ENCODE measurements at regions not wholly inside any gene's neighbourhood (a gene's known extent, or its start where the extent isn't known, plus 50 kb on each side); places are given as distances from the start of the nearest gene placed in this dataset.

DNA sequence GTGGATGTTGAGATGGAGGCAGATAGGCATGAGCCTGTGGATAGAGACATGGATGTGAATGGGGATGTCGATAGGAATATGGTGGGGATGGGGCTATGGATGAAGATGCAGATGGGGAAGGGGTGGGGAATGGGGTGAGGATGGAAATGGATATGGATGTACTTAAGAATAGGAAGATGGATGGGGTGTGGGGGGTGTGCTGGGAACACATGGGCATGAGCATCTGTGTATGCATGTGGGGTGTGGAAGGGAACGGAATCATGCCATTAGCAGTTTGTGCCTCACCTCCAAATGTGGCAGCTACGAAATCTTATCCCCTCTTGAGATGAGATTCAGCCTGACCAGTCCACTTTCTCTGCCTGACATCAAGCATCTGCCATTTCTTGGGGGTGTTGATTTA, 359.5 kb upstream of the MGMT start:
- TF ChIP-seq, protein P1, sequence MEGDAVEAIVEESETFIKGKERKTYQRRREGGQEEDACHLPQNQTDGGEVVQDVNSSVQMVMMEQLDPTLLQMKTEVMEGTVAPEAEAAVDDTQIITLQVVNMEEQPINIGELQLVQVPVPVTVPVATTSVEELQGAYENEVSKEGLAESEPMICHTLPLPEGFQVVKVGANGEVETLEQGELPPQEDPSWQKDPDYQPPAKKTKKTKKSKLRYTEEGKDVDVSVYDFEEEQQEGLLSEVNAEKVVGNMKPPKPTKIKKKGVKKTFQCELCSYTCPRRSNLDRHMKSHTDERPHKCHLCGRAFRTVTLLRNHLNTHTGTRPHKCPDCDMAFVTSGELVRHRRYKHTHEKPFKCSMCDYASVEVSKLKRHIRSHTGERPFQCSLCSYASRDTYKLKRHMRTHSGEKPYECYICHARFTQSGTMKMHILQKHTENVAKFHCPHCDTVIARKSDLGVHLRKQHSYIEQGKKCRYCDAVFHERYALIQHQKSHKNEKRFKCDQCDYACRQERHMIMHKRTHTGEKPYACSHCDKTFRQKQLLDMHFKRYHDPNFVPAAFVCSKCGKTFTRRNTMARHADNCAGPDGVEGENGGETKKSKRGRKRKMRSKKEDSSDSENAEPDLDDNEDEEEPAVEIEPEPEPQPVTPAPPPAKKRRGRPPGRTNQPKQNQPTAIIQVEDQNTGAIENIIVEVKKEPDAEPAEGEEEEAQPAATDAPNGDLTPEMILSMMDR (IDR thresholded peaks at IDR 0.05; ENCODE audit: low read length): no peak
- no peak for TF ChIP-seq EZH2 (IDR thresholded peaks at IDR 0.05; ENCODE audit: borderline replicate concordance, low read length)
